Breast epithelium (tissue), 4 donors: ENCODE measurements at regions not wholly inside any gene's neighbourhood (a gene's known extent, or its start where the extent isn't known, plus 50 kb on each side); places are given as distances from the start of the nearest gene placed in this dataset.

ENCODE experiments used
- DNase-seq, 2 donors: peaks; one replicate each; pipeline ENCODE4 v3.0.0-alpha.2; 2019; ENCODE audit warnings: low spot score in 2 of 2
- H3K27ac ChIP-seq, 2 donors: fragments of 200-600 bp; sonication (generic) in 1 of 2; one replicate each; pipeline ENCODE4 v1.5.1; 2016 to 2019; ENCODE audit warnings: mild to moderate bottlenecking in 1 of 2
- H3K27me3 ChIP-seq, 2 donors: fragments of 200-600 bp; sonication (generic) in 1 of 2; one replicate each; pipeline versions ENCODE4 v1.5.1 to v1.6.0; 2017 to 2019; ENCODE audit warnings: control low read depth in 1 of 2, mild to moderate bottlenecking in 1 of 2
- H3K36me3 ChIP-seq: fragments of 200-600 bp; one replicate; pipeline ENCODE4 v1.5.1; 2019
- H3K4me1 ChIP-seq, 2 donors: fragments of 200-600 bp; sonication (generic); one replicate each; pipeline ENCODE4 v1.5.1; 2016 to 2019; ENCODE audit warnings: control low read depth in 1 of 2
- H3K4me3 ChIP-seq, 3 donors: fragments of 200-600 bp; sonication (generic); 1 replicate in 2 of 3; 2 replicates in 1 of 3; pipeline ENCODE4 v1.5.1; 2016 to 2019; ENCODE audit warnings: mild to moderate bottlenecking in 3 of 3, moderate library complexity in 2 of 3
- H3K9me3 ChIP-seq, 2 donors: fragments of 200-600 bp; sonication (generic) in 1 of 2; one replicate each; pipeline ENCODE4 v1.5.1; 2016 to 2019; ENCODE audit warnings: control low read depth in 1 of 2
- CTCF ChIP-seq, 3 donors: fragments of 450-650 bp; IDR thresholded peaks; one replicate each; pipeline ENCODE4 v1.5.1; 2016 to 2017; ENCODE audit warnings: antibody characterized with exemption in 3 of 3, mild to moderate bottlenecking in 3 of 3, moderate library complexity in 3 of 3
- POLR2A ChIP-seq: fragments of 450-650 bp; IDR thresholded peaks from one replicate; pipeline ENCODE4 v1.6.1; 2016; ENCODE audit warnings: antibody characterized with exemption, mild to moderate bottlenecking, moderate library complexity
- POLR2AphosphoS5 ChIP-seq, 3 donors: sonication (generic); formaldehyde crosslinking; IDR thresholded peaks; one replicate each; pipeline ENCODE4 v1.6.1; 2017; ENCODE audit warnings: antibody characterized with exemption in 3 of 3
- intact Hi-C: fragments of 100-400 bp; cut with DNase I; formaldehyde crosslinking; loops from one replicate; pipeline ENCODE4 v1.15.1; 2023; ENCODE audit warnings: low total_unique reads

GRCh38 chr10:120997313-120997712 lies 146.2 kb downstream of the WDR11 start:
- no peak overlapping the region for H3K27ac ChIP-seq
- intact Hi-C loops: no loop called here
- H3K36me3 ChIP-seq: no peaks in the 10 kb centered on the region
- H3K27me3 ChIP-seq: peaks cover 0 to 3% of the 10 kb centered on the region in 2 donors
- DNase-seq: no peak
- H3K4me3 ChIP-seq: no peak overlapping the region
- TF ChIP-seq POLR2A (no peak), POLR2AphosphoS5 (IDR thresholded peaks at IDR 0.05) (no peak), CTCF (IDR thresholded peaks at IDR 0.05) (no peak)
- no peaks in the 10 kb centered on the region for H3K4me1 ChIP-seq
- peaks cover 0 to 13% of the 10 kb centered on the region in 2 donors for H3K9me3 ChIP-seq

GRCh38 chr10:120997756-120998155 lies 146.6 kb downstream of the WDR11 start:
- intact Hi-C loops: no loop called here
- peaks cover 0 to 3% of the 10 kb centered on the region in 2 donors for H3K27me3 ChIP-seq
- no peak overlapping the region for H3K4me3 ChIP-seq
- H3K36me3 ChIP-seq: no peaks in the 10 kb centered on the region
- no peak for TF ChIP-seq POLR2AphosphoS5 (IDR thresholded peaks at IDR 0.05)
- no peak for TF ChIP-seq POLR2A
- no peak for TF ChIP-seq CTCF (IDR thresholded peaks at IDR 0.05)
- DNase-seq: no peak
- peaks cover 0 to 13% of the 10 kb centered on the region in 2 donors for H3K9me3 ChIP-seq
- no peak overlapping the region for H3K27ac ChIP-seq
- no peaks in the 10 kb centered on the region for H3K4me1 ChIP-seq

- H3K27ac ChIP-seq: no peak overlapping the region
- H3K4me1 ChIP-seq: no peaks in the 10 kb centered on the region
- peaks cover 0 to 9% of the 10 kb centered on the region in 2 donors for H3K9me3 ChIP-seq
- intact Hi-C loops: no loop called here
- no peaks in the 10 kb centered on the region for H3K36me3 ChIP-seq
- peaks cover 0 to 3% of the 10 kb centered on the region in 2 donors for H3K27me3 ChIP-seq
- no peak overlapping the region for H3K4me3 ChIP-seq
- DNase-seq: no peak
- TF ChIP-seq POLR2AphosphoS5 (IDR thresholded peaks at IDR 0.05): no peak
- TF ChIP-seq CTCF (IDR thresholded peaks at IDR 0.05): no peak
- TF ChIP-seq POLR2A: no peak
Measured at GRCh38 chr10:120998251-120998650, 147.1 kb downstream of the WDR11 start.

GRCh38 chr10:120998782-120999285 lies 147.7 kb downstream of the WDR11 start:
- Histone ChIP-seq H3K4me3 (no peak overlapping the region), H3K27ac (no peak overlapping the region), H3K4me1 (no peaks in the 10 kb centered on the region), H3K27me3 (peaks cover 0 to 3% of the 10 kb centered on the region in 2 donors), H3K9me3 (peaks cover 0 to 6% of the 10 kb centered on the region in 2 donors), H3K36me3 (no peaks in the 10 kb centered on the region)
- intact Hi-C loops: no loop called here
- TF ChIP-seq CTCF (IDR thresholded peaks at IDR 0.05): no peak
- TF ChIP-seq POLR2A: no peak
- TF ChIP-seq POLR2AphosphoS5 (IDR thresholded peaks at IDR 0.05): no peak
- DNase-seq: no peak

- intact Hi-C loops: no loop called here
- DNase-seq: no peak
- H3K4me1 ChIP-seq: no peaks in the 10 kb centered on the region
Measured at GRCh38 chr10:120999868-121000267, 148.7 kb downstream of the WDR11 start.

More at GRCh38 chr10:120999868-121000267, 148.7 kb downstream of the WDR11 start:
- Histone ChIP-seq H3K4me3 (no peak overlapping the region), H3K27ac (no peak overlapping the region), H3K27me3 (peaks cover 0 to 3% of the 10 kb centered on the region in 2 donors), H3K36me3 (no peaks in the 10 kb centered on the region), H3K9me3 (peaks cover 0 to 10% of the 10 kb centered on the region in 2 donors)
- TF ChIP-seq POLR2AphosphoS5 (IDR thresholded peaks at IDR 0.05): no peak
- no peak for TF ChIP-seq POLR2A
- no peak for TF ChIP-seq CTCF (IDR thresholded peaks at IDR 0.05)
